ENCODE measurements at regions not wholly inside any gene's neighbourhood (a gene's known extent, or its start where the extent isn't known, plus 50 kb on each side); places are given as distances from the start of the nearest gene placed in this dataset.

DNA sequence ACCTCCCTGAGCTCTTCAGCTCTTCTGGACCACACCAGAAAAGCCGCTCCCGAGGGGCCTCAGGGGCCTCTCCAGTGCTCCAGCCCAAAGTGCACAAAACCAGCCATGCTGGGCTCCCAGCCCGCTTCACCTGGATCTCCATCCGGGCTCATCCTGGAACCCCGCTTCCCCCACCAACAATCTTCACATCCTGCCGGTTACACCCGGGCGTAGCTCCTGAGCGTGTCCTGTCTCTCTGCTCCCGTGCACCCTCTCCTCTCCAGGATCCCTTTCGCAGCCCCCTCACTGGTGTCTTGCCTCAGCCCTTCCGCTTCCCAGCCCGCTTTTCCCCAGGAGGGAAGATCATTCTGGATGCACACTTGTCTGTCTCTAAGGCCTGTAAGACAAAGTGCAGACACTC lies 123.7 kb upstream of the GLI2 start:
- DNase-seq, result no peak
- Histone ChIP-seq H3K4me3 (no peak overlapping the region), H3K9me3 (no peaks in the 10 kb centered on the region), H3K36me3 (no peaks in the 10 kb centered on the region), H3K4me1 (ENCODE audit: insufficient read depth) (peaks cover 2% of the 10 kb centered on the region), H3K27me3 (no peaks in the 10 kb centered on the region), H3K27ac (no peak overlapping the region)
- TF ChIP-seq POLR2A (IDR thresholded peaks at IDR 0.05) (no peak), EP300 (IDR thresholded peaks at IDR 0.05) (no peak)
- TF ChIP-seq, protein P1, sequence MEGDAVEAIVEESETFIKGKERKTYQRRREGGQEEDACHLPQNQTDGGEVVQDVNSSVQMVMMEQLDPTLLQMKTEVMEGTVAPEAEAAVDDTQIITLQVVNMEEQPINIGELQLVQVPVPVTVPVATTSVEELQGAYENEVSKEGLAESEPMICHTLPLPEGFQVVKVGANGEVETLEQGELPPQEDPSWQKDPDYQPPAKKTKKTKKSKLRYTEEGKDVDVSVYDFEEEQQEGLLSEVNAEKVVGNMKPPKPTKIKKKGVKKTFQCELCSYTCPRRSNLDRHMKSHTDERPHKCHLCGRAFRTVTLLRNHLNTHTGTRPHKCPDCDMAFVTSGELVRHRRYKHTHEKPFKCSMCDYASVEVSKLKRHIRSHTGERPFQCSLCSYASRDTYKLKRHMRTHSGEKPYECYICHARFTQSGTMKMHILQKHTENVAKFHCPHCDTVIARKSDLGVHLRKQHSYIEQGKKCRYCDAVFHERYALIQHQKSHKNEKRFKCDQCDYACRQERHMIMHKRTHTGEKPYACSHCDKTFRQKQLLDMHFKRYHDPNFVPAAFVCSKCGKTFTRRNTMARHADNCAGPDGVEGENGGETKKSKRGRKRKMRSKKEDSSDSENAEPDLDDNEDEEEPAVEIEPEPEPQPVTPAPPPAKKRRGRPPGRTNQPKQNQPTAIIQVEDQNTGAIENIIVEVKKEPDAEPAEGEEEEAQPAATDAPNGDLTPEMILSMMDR (IDR thresholded peaks at IDR 0.05), result no peak
- 79 to 90% (median 87%) methylated on average over 13 of the region's 13 CpGs for whole genome bisulfite sequencing, 3 donors
- intact Hi-C loops (cut with DNase I), result no loop called here

DNA sequence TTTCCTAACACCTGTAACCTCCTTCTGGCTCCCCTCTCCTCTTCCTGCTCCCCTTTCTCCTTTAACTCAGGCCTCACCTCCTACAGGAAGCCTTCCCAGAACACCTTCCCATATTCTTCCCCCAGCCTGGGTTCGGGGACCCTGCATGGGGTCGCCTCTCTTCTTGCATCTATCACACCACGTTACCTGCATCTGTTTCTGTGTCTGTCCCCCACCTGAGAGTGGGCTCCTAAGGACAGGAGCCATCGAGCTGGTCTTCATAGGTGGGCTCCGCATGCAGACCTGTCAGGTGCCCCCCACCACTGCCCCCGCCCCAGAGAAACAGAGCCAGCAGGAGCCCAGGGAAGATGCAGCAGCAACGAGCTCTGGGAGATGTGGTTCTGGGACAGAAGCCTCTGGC lies 123.2 kb upstream of the GLI2 start:
- H3K4me1 ChIP-seq (ENCODE audit: insufficient read depth), result peaks cover 2% of the 10 kb centered on the region
- DNase-seq, result no peak
- H3K27ac ChIP-seq, result no peak overlapping the region
- intact Hi-C loops (cut with DNase I), result no loop called here
- no peaks in the 10 kb centered on the region for H3K27me3 ChIP-seq
- no peak for TF ChIP-seq EP300 (IDR thresholded peaks at IDR 0.05)
- TF ChIP-seq POLR2A (IDR thresholded peaks at IDR 0.05), result no peak
- TF ChIP-seq, protein P1 (IDR thresholded peaks at IDR 0.05), result no peak
- no peak overlapping the region for H3K4me3 ChIP-seq
- 93 to 95% (median 95%) methylated on average over 7 of the region's 7 CpGs for WGBS, 3 donors
- no peaks in the 10 kb centered on the region for H3K9me3 ChIP-seq
- H3K36me3 ChIP-seq, result no peaks in the 10 kb centered on the region

DNA sequence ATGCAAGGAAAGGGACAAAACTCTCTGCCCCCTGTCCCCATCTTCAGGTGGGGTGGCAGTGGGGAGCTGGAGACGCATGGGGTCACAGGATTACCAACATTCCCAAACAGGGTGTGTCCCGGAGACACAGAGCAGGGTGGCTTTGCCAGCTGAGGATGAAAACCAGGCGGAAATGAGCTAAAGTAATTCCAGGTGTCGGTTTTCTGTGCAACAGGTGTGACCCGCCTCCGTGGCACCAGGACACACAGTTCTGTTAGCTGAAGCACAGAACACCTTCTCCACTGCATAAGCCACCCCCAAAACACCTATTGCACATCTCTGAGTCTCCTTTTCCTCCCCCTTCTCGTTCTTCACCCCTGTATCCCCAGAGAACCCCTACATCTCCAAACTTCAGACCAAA lies 122.7 kb upstream of the GLI2 start:
- 92 to 94% (median 93%) methylated on average over 7 of the region's 7 CpGs for whole genome bisulfite sequencing, 3 donors
- Histone ChIP-seq H3K4me3 (no peak overlapping the region), H3K36me3 (no peaks in the 10 kb centered on the region), H3K27ac (no peak overlapping the region), H3K4me1 (ENCODE audit: insufficient read depth) (peaks cover 2% of the 10 kb centered on the region), H3K27me3 (no peaks in the 10 kb centered on the region), H3K9me3 (no peaks in the 10 kb centered on the region)
- intact Hi-C loops (cut with DNase I), result no loop called here
- no peak for DNase-seq
- TF ChIP-seq POLR2A (IDR thresholded peaks at IDR 0.05) (no peak), EP300 (IDR thresholded peaks at IDR 0.05) (no peak)
- TF ChIP-seq, protein P1 (IDR thresholded peaks at IDR 0.05), result no peak

DNA sequence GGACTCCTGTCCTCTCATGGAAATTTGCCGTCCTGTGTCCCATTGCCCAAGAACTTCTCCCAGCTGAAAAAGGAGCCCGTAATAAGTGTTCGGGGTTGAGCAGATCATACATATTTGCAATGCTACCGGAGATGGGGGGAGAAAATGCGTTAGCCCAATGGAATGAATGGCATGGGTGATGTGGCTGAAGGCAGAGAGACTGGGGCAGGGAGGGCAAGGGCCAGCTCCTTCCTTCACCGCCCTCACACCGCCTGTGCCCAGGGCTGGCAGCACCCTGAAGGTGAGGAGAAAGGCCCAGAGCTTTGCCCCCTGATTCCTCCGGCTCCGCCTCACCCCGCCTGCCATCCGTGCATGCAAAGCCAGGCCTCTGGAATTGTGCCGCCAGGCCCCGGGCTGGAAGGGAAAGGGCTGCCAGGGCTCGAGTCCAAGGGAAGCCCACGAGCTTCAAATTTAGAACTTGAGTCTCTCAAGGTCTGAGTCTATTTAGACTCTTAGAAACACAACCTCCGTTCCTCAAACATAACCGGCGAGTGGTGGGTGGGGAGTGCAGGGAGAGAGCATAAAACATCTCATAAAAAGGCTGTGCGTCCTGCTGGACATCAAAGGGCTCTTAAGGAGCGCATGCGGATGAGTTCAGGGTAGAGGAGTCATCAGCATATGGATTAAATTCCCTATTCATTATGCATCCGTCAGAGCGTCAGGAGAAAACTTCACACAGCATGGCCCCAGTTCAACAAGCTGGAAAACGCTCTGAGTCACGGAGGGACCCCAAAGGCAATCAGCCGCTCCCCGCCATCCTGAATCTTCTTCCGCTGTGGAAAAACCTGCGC lies 121.7 kb upstream of the GLI2 start:
- H3K4me3 ChIP-seq, result no peak overlapping the region
- intact Hi-C loops (cut with DNase I), result no loop called here
- DNase-seq, result peak in 1 of 5 donors; percentile 41
- H3K27me3 ChIP-seq, result no peaks in the 10 kb centered on the region
- TF ChIP-seq POLR2A (IDR thresholded peaks at IDR 0.05), result no peak
- TF ChIP-seq EP300 (IDR thresholded peaks at IDR 0.05), result no peak
- TF ChIP-seq, protein P1 (IDR thresholded peaks at IDR 0.05), result no peak
- no peak overlapping the region for H3K27ac ChIP-seq
- 21 to 30% (median 25%) methylated on average over 29 of the region's 29 CpGs for WGBS, 3 donors
- H3K36me3 ChIP-seq, result no peaks in the 10 kb centered on the region
- H3K9me3 ChIP-seq, result no peaks in the 10 kb centered on the region
- H3K4me1 ChIP-seq (ENCODE audit: insufficient read depth), result peaks cover 2% of the 10 kb centered on the region
